ENCODE measurements at regions not wholly inside any gene's neighbourhood (a gene's known extent, or its start where the extent isn't known, plus 50 kb on each side); places are given as distances from the start of the nearest gene placed in this dataset.

GRCh38 chr1:81044708-81045107, 756.0 kb upstream of the ADGRL2 start:
- no peak for DNase-seq (ENCODE audit: low spot score)
- in situ Hi-C loops (cut with MboI; ENCODE audit: low pct_unique_long_range_greater_than_20kb, low sequenced_read_pairs, unreplicated experiment) = no loop called here
- no peak for TF ChIP-seq CTCF (IDR thresholded peaks at IDR 0.05; ENCODE audit: extremely low read depth, insufficient read depth, missing control alignments)

GRCh38 chr1:81042225-81042624, 758.5 kb upstream of the ADGRL2 start:
- DNase-seq (ENCODE audit: low spot score) = no peak
- in situ Hi-C loops (cut with MboI; ENCODE audit: low pct_unique_long_range_greater_than_20kb, low sequenced_read_pairs, unreplicated experiment) = no loop called here
- no peak for TF ChIP-seq CTCF (IDR thresholded peaks at IDR 0.05; ENCODE audit: extremely low read depth, insufficient read depth, missing control alignments)

- TF ChIP-seq CTCF (IDR thresholded peaks at IDR 0.05; ENCODE audit: extremely low read depth, insufficient read depth, missing control alignments) = no peak
- DNase-seq (ENCODE audit: low spot score) = no peak
- in situ Hi-C loops (cut with MboI; ENCODE audit: low pct_unique_long_range_greater_than_20kb, low sequenced_read_pairs, unreplicated experiment) = no loop called here
Measured at GRCh38 chr1:81034291-81034690, 766.4 kb upstream of the ADGRL2 start.

DNA sequence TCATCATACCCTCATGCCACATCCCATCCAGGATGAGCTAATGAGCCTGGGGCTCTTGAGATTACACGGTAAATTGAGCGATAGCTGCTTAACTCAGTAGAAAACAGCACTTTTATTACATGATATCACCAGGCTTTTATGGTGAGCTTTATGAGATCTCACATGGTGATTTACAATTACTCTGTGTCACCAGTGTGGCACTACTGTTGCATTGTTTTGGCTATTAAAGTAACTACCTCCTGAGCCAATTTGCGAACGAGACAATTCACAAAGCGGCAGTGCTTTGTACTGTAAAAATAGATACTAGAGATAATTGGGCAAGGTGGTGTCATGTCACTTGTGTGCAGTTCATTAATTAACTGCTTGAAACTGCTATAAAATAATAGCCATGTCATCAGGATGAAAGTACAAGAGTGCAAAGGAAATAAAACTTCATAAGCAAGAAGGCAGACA, 767.7 kb upstream of the ADGRL2 start:
- no peak for TF ChIP-seq CTCF (IDR thresholded peaks at IDR 0.05; ENCODE audit: extremely low read depth, insufficient read depth, missing control alignments)
- no peak for DNase-seq (ENCODE audit: low spot score)
- in situ Hi-C loops (cut with MboI; ENCODE audit: low pct_unique_long_range_greater_than_20kb, low sequenced_read_pairs, unreplicated experiment) = no loop called here

DNA sequence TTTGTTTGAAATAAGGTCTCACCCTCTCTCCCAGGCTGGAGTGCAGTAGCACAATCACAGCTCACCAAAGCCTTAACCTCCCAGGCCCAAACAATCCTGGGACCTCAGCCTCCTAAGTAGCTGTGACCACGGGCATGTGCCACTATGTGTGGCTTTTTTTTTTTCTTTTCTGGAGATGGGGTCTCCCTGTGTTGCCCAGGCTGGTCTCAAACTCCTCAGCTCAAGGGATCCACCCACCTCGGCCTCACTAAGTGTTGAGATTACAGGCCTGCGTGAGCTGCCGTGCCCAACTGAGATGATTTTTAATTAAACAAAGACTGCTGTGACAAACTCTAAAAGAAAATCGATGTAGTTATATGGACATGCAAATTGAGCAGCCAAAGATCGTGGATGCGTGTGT, 768.4 kb upstream of the ADGRL2 start:
- no peak for TF ChIP-seq CTCF (IDR thresholded peaks at IDR 0.05; ENCODE audit: extremely low read depth, insufficient read depth, missing control alignments)
- in situ Hi-C loops (cut with MboI; ENCODE audit: low pct_unique_long_range_greater_than_20kb, low sequenced_read_pairs, unreplicated experiment) = no loop called here
- DNase-seq (ENCODE audit: low spot score) = no peak

DNA sequence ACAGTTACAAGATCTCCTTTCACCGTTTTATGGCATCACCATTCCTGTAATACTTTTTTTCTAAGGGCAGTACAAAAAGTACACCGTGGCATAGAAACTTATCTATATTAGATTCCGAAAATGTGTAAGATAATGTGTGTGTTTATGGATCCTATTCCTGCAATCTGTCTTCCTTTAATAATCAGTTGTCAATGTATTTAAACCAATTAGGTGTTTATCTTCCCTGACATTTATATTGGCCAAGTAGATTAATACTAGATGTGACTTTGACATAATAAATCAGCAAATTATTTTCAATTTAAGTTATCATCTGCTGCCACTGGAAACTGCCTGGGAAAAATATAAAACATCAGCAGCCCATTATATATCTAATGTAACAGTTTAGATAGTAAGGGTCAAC, 770.3 kb upstream of the ADGRL2 start:
- in situ Hi-C loops (cut with MboI; ENCODE audit: low pct_unique_long_range_greater_than_20kb, low sequenced_read_pairs, unreplicated experiment) = no loop called here
- no peak for TF ChIP-seq CTCF (IDR thresholded peaks at IDR 0.05; ENCODE audit: extremely low read depth, insufficient read depth, missing control alignments)
- no peak for DNase-seq (ENCODE audit: low spot score)

DNA sequence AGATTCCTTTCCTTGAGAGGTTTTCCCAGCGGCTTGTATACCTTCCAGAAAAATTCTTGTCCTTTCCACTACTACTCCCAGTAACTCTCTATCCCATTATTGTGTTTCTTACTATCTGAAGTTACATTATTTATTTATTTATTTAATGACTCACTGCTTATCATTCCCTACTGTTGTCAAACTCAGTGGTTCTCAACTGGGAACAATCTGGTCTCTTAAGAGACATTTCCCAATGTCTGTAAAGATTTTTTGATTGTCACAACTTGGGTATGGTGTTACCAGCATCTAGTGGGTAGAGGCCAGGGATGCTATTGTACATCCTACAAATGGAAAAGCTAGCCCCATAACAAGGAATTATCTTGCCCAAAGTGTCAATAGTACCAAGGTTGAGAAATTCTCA, 771.5 kb upstream of the ADGRL2 start:
- in situ Hi-C loops (cut with MboI; ENCODE audit: low pct_unique_long_range_greater_than_20kb, low sequenced_read_pairs, unreplicated experiment) = no loop called here
- TF ChIP-seq CTCF (IDR thresholded peaks at IDR 0.05; ENCODE audit: extremely low read depth, insufficient read depth, missing control alignments) = no peak
- no peak for DNase-seq (ENCODE audit: low spot score)

Data from GM13977 (cell line).